ENCODE measurements at regions not wholly inside any gene's neighbourhood (a gene's known extent, or its start where the extent isn't known, plus 50 kb on each side); places are given as distances from the start of the nearest gene placed in this dataset.
A peak's percentile ranks its signal among the peaks of the same experiment; 100 is the strongest.

DNA sequence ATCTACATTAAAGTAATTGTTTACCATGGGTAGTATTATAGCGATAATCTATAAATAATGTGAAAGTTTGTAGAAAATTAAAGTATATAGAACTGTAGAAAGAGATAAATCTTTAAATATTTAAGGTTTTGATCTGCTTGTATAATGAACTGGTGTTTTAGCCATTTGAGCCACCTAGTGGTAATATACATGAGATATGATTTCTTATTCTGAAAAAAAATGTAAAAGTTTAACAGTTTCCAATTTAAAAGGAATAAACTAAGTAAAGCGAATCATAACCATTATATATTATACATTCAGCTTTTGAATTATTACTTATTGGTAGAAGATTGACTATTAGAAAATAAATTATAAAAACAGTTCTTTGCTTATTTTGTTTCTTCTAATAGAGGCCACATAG is 91.2 kb downstream of the OTUD1 start:
- H3K4me3 ChIP-seq (ENCODE audit: low read depth, low read length, poor library complexity, severe bottlenecking): no peak overlapping the region
- H3K9me2 ChIP-seq (ENCODE audit: insufficient read depth, low read length): no peaks in the 10 kb centered on the region
- H4K20me1 ChIP-seq (ENCODE audit: insufficient read depth, low read length): no peaks in the 10 kb centered on the region
- DNase-seq (ENCODE audit: low spot score): peak; percentile 38
- H2AFZ ChIP-seq (ENCODE audit: low read length): no peak overlapping the region
- TF ChIP-seq EZH2phosphoT487 (IDR thresholded peaks at IDR 0.05; ENCODE audit: borderline replicate concordance, low read depth, low read length): no peak
- TF ChIP-seq, protein P1, sequence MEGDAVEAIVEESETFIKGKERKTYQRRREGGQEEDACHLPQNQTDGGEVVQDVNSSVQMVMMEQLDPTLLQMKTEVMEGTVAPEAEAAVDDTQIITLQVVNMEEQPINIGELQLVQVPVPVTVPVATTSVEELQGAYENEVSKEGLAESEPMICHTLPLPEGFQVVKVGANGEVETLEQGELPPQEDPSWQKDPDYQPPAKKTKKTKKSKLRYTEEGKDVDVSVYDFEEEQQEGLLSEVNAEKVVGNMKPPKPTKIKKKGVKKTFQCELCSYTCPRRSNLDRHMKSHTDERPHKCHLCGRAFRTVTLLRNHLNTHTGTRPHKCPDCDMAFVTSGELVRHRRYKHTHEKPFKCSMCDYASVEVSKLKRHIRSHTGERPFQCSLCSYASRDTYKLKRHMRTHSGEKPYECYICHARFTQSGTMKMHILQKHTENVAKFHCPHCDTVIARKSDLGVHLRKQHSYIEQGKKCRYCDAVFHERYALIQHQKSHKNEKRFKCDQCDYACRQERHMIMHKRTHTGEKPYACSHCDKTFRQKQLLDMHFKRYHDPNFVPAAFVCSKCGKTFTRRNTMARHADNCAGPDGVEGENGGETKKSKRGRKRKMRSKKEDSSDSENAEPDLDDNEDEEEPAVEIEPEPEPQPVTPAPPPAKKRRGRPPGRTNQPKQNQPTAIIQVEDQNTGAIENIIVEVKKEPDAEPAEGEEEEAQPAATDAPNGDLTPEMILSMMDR (conservative IDR thresholded peaks at IDR 0.05; ENCODE audit: low read length): peak; percentile 81
- no peak overlapping the region for H3K4me2 ChIP-seq (ENCODE audit: low read length)
- H3K36me3 ChIP-seq (ENCODE audit: insufficient read depth, low read length): no peaks in the 10 kb centered on the region
- POLR2A ChIA-PET: interaction anchor here (0.6 to 2.5 kb wide), 5 partner anchors 9 to 205 kb away, joined by 3 to 12 read pairs (median 3); no protein-coding TSS in a partner anchor
- H3K27ac ChIP-seq (ENCODE audit: low read depth, low read length, poor library complexity, severe bottlenecking): no peak overlapping the region
- H3K4me1 ChIP-seq (ENCODE audit: insufficient read depth, low read length, poor library complexity, severe bottlenecking): no peaks in the 10 kb centered on the region
- intact Hi-C loops (cut with micrococcal nuclease; ENCODE audit: unreplicated experiment): no loop called here
- CTCF ChIA-PET (ENCODE audit: unreplicated experiment): no interaction called here
- BruUV-seq (replicated peaks): no TSS peak
- H3K79me2 ChIP-seq (ENCODE audit: insufficient read depth, low read depth, low read length): no peaks in the 10 kb centered on the region
- H3K9me3 ChIP-seq (ENCODE audit: low read length): no peaks in the 10 kb centered on the region

DNA sequence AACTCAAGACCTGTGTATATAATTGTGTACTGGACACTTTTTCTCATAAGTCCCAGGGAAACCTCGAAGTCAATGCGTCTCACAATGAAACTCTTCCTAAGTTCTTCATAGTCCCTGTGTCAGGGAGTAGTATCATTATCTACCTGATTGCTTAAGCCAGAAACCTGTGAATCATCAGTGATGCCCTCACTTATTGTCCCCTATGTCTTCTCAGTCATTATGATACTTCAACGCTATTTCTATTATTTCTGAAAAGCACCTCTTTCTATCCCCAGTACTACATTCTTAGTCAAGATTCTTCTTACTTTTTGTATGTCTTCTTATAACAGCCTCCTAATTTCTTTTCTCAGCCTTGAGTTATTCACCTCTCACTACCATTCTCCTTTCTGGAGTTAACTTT is 94.3 kb downstream of the OTUD1 start:
- no peak for DNase-seq (ENCODE audit: low spot score)
- H3K4me1 ChIP-seq (ENCODE audit: insufficient read depth, low read length, poor library complexity, severe bottlenecking): no peaks in the 10 kb centered on the region
- no peak overlapping the region for H3K4me2 ChIP-seq (ENCODE audit: low read length)
- H3K4me3 ChIP-seq (ENCODE audit: low read depth, low read length, poor library complexity, severe bottlenecking): no peak overlapping the region
- H2AFZ ChIP-seq (ENCODE audit: low read length): no peak overlapping the region
- TF ChIP-seq, protein P1 (conservative IDR thresholded peaks at IDR 0.05; ENCODE audit: low read length): no peak
- TF ChIP-seq EZH2phosphoT487 (IDR thresholded peaks at IDR 0.05; ENCODE audit: borderline replicate concordance, low read depth, low read length): no peak
- H3K79me2 ChIP-seq (ENCODE audit: insufficient read depth, low read depth, low read length): no peaks in the 10 kb centered on the region
- no peaks in the 10 kb centered on the region for H3K9me3 ChIP-seq (ENCODE audit: low read length)
- no peaks in the 10 kb centered on the region for H4K20me1 ChIP-seq (ENCODE audit: insufficient read depth, low read length)
- H3K27ac ChIP-seq (ENCODE audit: low read depth, low read length, poor library complexity, severe bottlenecking): no peak overlapping the region
- intact Hi-C loops (cut with micrococcal nuclease; ENCODE audit: unreplicated experiment): no loop called here
- H3K9me2 ChIP-seq (ENCODE audit: insufficient read depth, low read length): no peaks in the 10 kb centered on the region
- CTCF ChIA-PET (ENCODE audit: unreplicated experiment): no interaction called here
- POLR2A ChIA-PET: no interaction called here
- H3K36me3 ChIP-seq (ENCODE audit: insufficient read depth, low read length): no peaks in the 10 kb centered on the region
- BruUV-seq (replicated peaks): no TSS peak

DNA sequence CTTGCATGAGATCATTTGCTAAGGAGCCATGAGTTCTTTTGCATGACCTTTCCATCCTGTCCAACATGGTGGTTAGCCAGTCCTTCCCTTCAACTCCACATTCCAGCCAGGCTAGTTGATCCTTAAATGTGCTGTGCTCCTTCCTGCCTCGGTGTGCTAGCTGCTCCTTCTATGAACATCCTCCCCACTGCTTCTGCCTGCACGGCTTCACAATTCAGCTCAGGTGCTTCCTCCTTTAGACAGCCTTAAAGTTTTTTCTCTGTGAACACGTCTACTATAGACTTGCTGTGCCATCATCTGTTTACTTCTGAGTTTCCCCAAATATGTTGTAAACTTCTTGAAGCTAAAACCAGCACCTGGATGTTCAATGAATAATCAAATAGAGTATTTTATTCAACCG is 95.5 kb downstream of the OTUD1 start:
- intact Hi-C loops (cut with micrococcal nuclease; ENCODE audit: unreplicated experiment): no loop called here
- no peaks in the 10 kb centered on the region for H3K4me1 ChIP-seq (ENCODE audit: insufficient read depth, low read length, poor library complexity, severe bottlenecking)
- no peaks in the 10 kb centered on the region for H3K9me2 ChIP-seq (ENCODE audit: insufficient read depth, low read length)
- peak; percentile 9 for DNase-seq (ENCODE audit: low spot score)
- H3K79me2 ChIP-seq (ENCODE audit: insufficient read depth, low read depth, low read length): no peaks in the 10 kb centered on the region
- no peak overlapping the region for H3K4me3 ChIP-seq (ENCODE audit: low read depth, low read length, poor library complexity, severe bottlenecking)
- no peaks in the 10 kb centered on the region for H3K9me3 ChIP-seq (ENCODE audit: low read length)
- TF ChIP-seq, protein P1 (conservative IDR thresholded peaks at IDR 0.05; ENCODE audit: low read length): no peak
- no peak for TF ChIP-seq EZH2phosphoT487 (IDR thresholded peaks at IDR 0.05; ENCODE audit: borderline replicate concordance, low read depth, low read length)
- H3K4me2 ChIP-seq (ENCODE audit: low read length): no peak overlapping the region
- ChIA-PET POLR2A (interaction anchor here (0.6 kb wide), 1 partner anchor 86 kb away, joined by 3 read pairs; no protein-coding TSS in a partner anchor), CTCF (ENCODE audit: unreplicated experiment) (no interaction called here)
- H2AFZ ChIP-seq (ENCODE audit: low read length): no peak overlapping the region
- BruUV-seq (replicated peaks): no TSS peak
- H3K36me3 ChIP-seq (ENCODE audit: insufficient read depth, low read length): no peaks in the 10 kb centered on the region
- H3K27ac ChIP-seq (ENCODE audit: low read depth, low read length, poor library complexity, severe bottlenecking): no peak overlapping the region
- no peaks in the 10 kb centered on the region for H4K20me1 ChIP-seq (ENCODE audit: insufficient read depth, low read length)

Measured in OCI-LY7 (cell line).